Neuronal stem cell (in vitro differentiated cells): ENCODE measurements at regions not wholly inside any gene's neighbourhood (a gene's known extent, or its start where the extent isn't known, plus 50 kb on each side); places are given as distances from the start of the nearest gene placed in this dataset.
"Not testable (repeated sequence)": the region's sequence is repeated elsewhere in the genome, so short reads cannot be mapped to it uniquely, and the experiment has no call there.

ENCODE experiments used
- DNase-seq: peaks from one replicate; pipeline ENCODE4 v3.0.0-alpha.2; 2013; ENCODE audit warnings: low spot score
- H2AFZ ChIP-seq: one replicate; pipeline ENCODE4 v1.6.1; 2013; ENCODE audit warnings: mild to moderate bottlenecking, low read length, inconsistent platforms
- H2AK5ac ChIP-seq: 2 replicates; pipeline ENCODE4 v1.6.1; 2013; ENCODE audit warnings: low read depth, mild to moderate bottlenecking, inconsistent platforms, low read length, moderate library complexity, mixed read lengths
- H2BK120ac ChIP-seq: 2 replicates; pipeline ENCODE4 v1.6.1; 2013; ENCODE audit warnings: low read depth, mild to moderate bottlenecking, inconsistent platforms, low read length, moderate library complexity, mixed read lengths
- H2BK12ac ChIP-seq: one replicate; pipeline ENCODE4 v1.6.1; 2013; ENCODE audit warnings: low read length, inconsistent platforms
- H2BK15ac ChIP-seq: 2 replicates; pipeline ENCODE4 v1.6.1; 2013; ENCODE audit warnings: mild to moderate bottlenecking, low read length, inconsistent platforms, mixed read lengths
- H2BK5ac ChIP-seq: one replicate; pipeline ENCODE4 v1.6.1; 2013; ENCODE audit warnings: inconsistent platforms, mild to moderate bottlenecking, low read length, moderate library complexity
- H3K14ac ChIP-seq: one replicate; pipeline ENCODE4 v1.6.1; 2013; ENCODE audit warnings: low read length, inconsistent platforms
- H3K18ac ChIP-seq: 2 replicates; pipeline ENCODE4 v1.6.1; 2013; ENCODE audit warnings: low read length, inconsistent platforms
- H3K23ac ChIP-seq: 2 replicates; pipeline ENCODE4 v1.6.1; 2013; ENCODE audit warnings: low read depth, mild to moderate bottlenecking, mixed read lengths, low read length, inconsistent platforms; ENCODE audit not compliant: poor library complexity
- H3K27ac ChIP-seq: replicated peaks from 3 replicates; pipeline ENCODE4 v1.5.1; 2013; ENCODE audit warnings: low read length, inconsistent platforms
- H3K27me3 ChIP-seq, 3 experiments: 2 replicates each; pipeline ENCODE4 v1.6.1; 2013; ENCODE audit warnings: low read length in 3 of 3, mild to moderate bottlenecking in 2 of 3, inconsistent platforms in 1 of 3, low read depth in 1 of 3, mixed read lengths in 1 of 3, moderate library complexity in 1 of 3; ENCODE audit not compliant: control insufficient read depth in 3 of 3, insufficient read depth in 3 of 3
- H3K36me3 ChIP-seq, 2 donors: replicated peaks in 1 of 2; 2 replicates each; pipeline ENCODE4 v1.6.1; 2013; ENCODE audit warnings: low read length in 2 of 2; ENCODE audit not compliant: control insufficient read depth in 2 of 2, insufficient read depth in 2 of 2
- H3K4ac ChIP-seq: 2 replicates; pipeline ENCODE4 v1.6.1; 2013; ENCODE audit warnings: inconsistent platforms, mild to moderate bottlenecking, low read length, moderate library complexity
- H3K4me1 ChIP-seq, 2 donors: 1 replicate in 1 of 2; 2 replicates in 1 of 2; pipeline ENCODE4 v1.6.1; 2013; ENCODE audit warnings: low read length in 2 of 2, low read depth in 1 of 2; ENCODE audit not compliant: control insufficient read depth in 2 of 2, insufficient read depth in 1 of 2
- H3K4me2 ChIP-seq: one replicate; pipeline ENCODE4 v1.6.1; 2013; ENCODE audit warnings: mild to moderate bottlenecking, low read length, inconsistent platforms; ENCODE audit not compliant: insufficient read depth, poor library complexity, severe bottlenecking
- H3K4me3 ChIP-seq, 2 donors: 2 replicates each; pipeline ENCODE4 v1.5.1; 2013; ENCODE audit warnings: low read length in 2 of 2, mild to moderate bottlenecking in 2 of 2, inconsistent platforms in 1 of 2, moderate library complexity in 1 of 2
- H3K79me1 ChIP-seq: one replicate; pipeline ENCODE4 v1.6.1; 2013; ENCODE audit warnings: low read depth, mild to moderate bottlenecking, inconsistent platforms, low read length, moderate library complexity
- H3K9ac ChIP-seq: one replicate; pipeline ENCODE4 v1.6.1; 2013; ENCODE audit warnings: mild to moderate bottlenecking, low read depth, low read length, inconsistent platforms; ENCODE audit not compliant: poor library complexity
- H3K9me3 ChIP-seq, 2 donors: replicated peaks in 1 of 2; 2 replicates each; pipeline versions ENCODE3 to v1.6.1; 2013; ENCODE audit warnings: low read length in 2 of 2, mild to moderate bottlenecking in 2 of 2, inconsistent platforms in 1 of 2, low read depth in 1 of 2, mixed read lengths in 1 of 2, moderate library complexity in 1 of 2; ENCODE audit not compliant: control insufficient read depth in 2 of 2, insufficient read depth in 1 of 2
- H4K8ac ChIP-seq: one replicate; pipeline ENCODE4 v1.6.1; 2013; ENCODE audit warnings: low read depth, mild to moderate bottlenecking, inconsistent platforms, low read length, moderate library complexity
- H4K91ac ChIP-seq: one replicate; pipeline ENCODE4 v1.6.1; 2013; ENCODE audit warnings: low read length, low read depth, mild to moderate bottlenecking, inconsistent platforms; ENCODE audit not compliant: poor library complexity
- WGBS, 2 donors: extraction: QIAGEN DNeasy Blood & Tissue Kit; methylation state at CpG; one replicate each; pipeline ENCODE4 v1.1.7; 2013; ENCODE audit warnings: missing lambda C conversion rate in 2 of 2, mixed read lengths in 1 of 2; ENCODE audit not compliant: insufficient read length in 2 of 2, insufficient replicate concordance in 1 of 2; ENCODE audit errors: extremely low coverage in 2 of 2; 5-methylcytosine and 5-hydroxymethylcytosine counted together

DNA sequence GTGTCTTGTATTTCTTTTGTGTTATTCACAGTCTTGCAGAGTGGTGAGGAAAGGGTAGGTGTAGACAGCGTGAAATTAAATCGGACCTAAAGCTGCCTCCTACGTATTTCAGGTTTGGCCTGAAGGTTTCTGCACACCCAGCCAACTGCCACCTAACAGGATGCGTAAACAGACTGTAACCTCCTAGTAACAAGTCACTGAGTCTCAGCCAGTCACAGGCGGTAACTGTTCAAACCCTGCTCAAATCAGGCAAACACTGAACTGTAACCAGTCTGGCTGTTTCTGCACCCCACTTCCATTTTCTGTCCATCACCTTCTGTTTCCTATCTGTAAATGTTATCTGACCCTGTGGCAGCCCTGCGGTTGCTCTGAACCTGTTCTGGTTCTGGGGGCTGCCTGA, 87.1 kb downstream of the ADAMTS15 start:
- no peak overlapping the region for H2BK5ac ChIP-seq
- H2AFZ ChIP-seq, result no peak overlapping the region
- no peak overlapping the region for H2AK5ac ChIP-seq
- H3K4me1 ChIP-seq, result peaks cover 6 to 21% of the 10 kb centered on the region in 2 donors
- no peak overlapping the region for H2BK15ac ChIP-seq
- no peaks in the 10 kb centered on the region for H3K36me3 ChIP-seq
- H3K4me2 ChIP-seq, result no peak overlapping the region
- H3K9ac ChIP-seq, result no peak overlapping the region
- no peak overlapping the region for H3K18ac ChIP-seq
- no peaks in the 10 kb centered on the region for H3K27me3 ChIP-seq
- H3K14ac ChIP-seq, result no peak overlapping the region
- no peak overlapping the region for H3K4ac ChIP-seq
- H2BK12ac ChIP-seq, result no peak overlapping the region
- no peak overlapping the region for H3K23ac ChIP-seq
- no peaks in the 10 kb centered on the region for H3K79me1 ChIP-seq
- no peak overlapping the region for H3K4me3 ChIP-seq
- WGBS, 2 donors, result no CpG with 5 or more reads among the region's 6 CpGs
- H2BK120ac ChIP-seq, result no peak overlapping the region
- peaks cover 0 to 3% of the 10 kb centered on the region in 2 donors for H3K9me3 ChIP-seq
- no peak overlapping the region for H4K8ac ChIP-seq
- no peak overlapping the region for H3K27ac ChIP-seq
- H4K91ac ChIP-seq, result no peak overlapping the region
- DNase-seq, result no peak

DNA sequence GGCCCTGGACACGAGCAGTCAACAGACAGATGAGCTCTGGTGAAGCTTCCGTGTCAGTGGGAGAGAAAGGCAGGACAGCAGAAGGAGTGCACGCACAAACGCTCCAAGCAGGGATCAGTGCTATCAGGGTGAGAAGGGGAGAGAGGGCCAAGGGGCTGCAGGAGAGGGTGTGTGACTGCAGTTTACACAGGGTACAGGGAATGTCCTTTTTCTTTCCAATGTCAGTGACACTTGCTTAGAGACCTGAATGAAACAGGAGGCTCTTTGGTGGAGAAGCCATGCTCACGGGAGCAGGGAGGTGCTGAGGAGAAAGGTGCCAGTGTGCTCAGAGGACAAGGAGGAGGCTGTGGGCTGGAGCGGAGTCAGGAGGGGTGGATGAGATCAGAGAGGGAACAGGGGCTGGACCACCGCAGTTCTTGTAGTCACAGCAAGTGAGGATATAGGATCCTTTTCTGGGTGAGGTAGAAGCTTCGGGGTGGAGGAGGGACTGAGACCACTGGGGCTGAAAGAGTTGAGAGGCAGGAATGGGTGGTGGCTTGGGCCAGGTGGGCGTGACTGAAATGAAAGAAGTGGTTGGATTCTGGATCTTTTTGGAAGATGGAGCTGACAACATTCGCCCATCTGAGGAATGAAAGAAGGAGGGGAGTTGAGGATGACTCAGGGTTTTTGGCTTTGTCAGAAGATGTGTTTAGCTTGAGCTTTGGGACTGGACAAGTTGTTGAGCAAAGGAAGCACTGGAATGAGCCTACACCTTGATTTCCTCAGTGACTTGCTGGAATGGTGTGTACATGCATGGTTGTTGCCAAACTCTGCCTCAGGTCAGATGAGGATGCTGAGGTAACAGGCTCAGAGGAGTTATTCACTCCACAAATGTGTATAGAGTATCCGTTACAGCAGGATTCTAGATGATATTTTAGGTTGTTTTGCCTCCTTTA, 87.9 kb downstream of the ADAMTS15 start:
- Histone ChIP-seq H3K23ac (no peak overlapping the region), H2BK15ac (no peak overlapping the region), H3K9ac (no peak overlapping the region), H3K18ac (peak overlapping the region; percentile 82), H2BK120ac (no peak overlapping the region), H3K4me2 (no peak overlapping the region), H2AFZ (no peak overlapping the region), H3K4ac (peak overlapping the region; percentile 40), H3K36me3 (no peaks in the 10 kb centered on the region), H3K27ac (no peak overlapping the region), H3K9me3 (peaks cover 0 to 3% of the 10 kb centered on the region in 2 donors), H4K91ac (peak overlapping the region; percentile 27), H2BK12ac (peak overlapping the region; percentile 73), H2BK5ac (no peak overlapping the region), H3K4me3 (no peak overlapping the region), H3K4me1 (peaks cover 0 to 19% of the 10 kb centered on the region in 2 donors), H3K14ac (peak overlapping the region; percentile 49), H4K8ac (peak overlapping the region; percentile 45), H3K27me3 (no peaks in the 10 kb centered on the region), H2AK5ac (no peak overlapping the region), H3K79me1 (no peaks in the 10 kb centered on the region)
- no CpG with 5 or more reads among the region's 11 CpGs for WGBS, 2 donors
- no peak for DNase-seq

GRCh38 chr11:130539680-130540079, 91.2 kb downstream of the ADAMTS15 start:
- H2AFZ ChIP-seq, H2BK15ac ChIP-seq, H3K36me3 ChIP-seq, H4K91ac ChIP-seq, H2BK5ac ChIP-seq, H3K9ac ChIP-seq, H3K9me3 ChIP-seq, H2AK5ac ChIP-seq, H3K18ac ChIP-seq, H3K27me3 ChIP-seq, H2BK12ac ChIP-seq, H3K4me2 ChIP-seq, H3K4ac ChIP-seq, DNase-seq, H3K23ac ChIP-seq, H3K4me3 ChIP-seq, H3K14ac ChIP-seq, H2BK120ac ChIP-seq, H3K27ac ChIP-seq, H3K79me1 ChIP-seq, H4K8ac ChIP-seq: not testable (repeated sequence)
- WGBS, 2 donors, result no CpG with 5 or more reads among the region's 1 CpG
- H3K4me1 ChIP-seq, result peaks cover 0 to 12% of the 10 kb centered on the region in 2 donors

DNA sequence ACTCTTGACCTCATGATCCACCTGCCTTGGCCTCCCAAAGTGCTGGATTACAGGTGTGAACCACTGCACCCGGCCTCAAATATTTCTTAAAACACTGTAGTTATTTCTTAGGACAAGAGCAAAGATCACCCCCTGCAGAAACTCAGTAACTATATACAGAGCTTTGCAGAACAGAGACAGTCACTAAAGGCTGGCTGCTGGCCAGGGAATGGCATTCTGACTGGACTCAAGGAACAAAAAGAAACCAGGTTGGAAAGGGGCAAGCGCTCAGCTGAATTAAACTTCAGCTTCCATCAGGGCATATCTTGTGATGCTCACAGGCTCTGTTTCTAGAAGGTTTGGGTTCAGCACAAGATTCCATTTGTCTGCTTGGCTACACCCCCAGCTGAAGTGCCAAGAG, 95.8 kb downstream of the ADAMTS15 start:
- H2BK120ac ChIP-seq, result no peak overlapping the region
- no peak overlapping the region for H3K18ac ChIP-seq
- no peak overlapping the region for H3K4me3 ChIP-seq
- peaks cover 0 to 3% (median 0%) of the 10 kb centered on the region in 3 experiments for H3K27me3 ChIP-seq
- no peak overlapping the region for H3K14ac ChIP-seq
- no peak overlapping the region for H2BK12ac ChIP-seq
- no peaks in the 10 kb centered on the region for H3K79me1 ChIP-seq
- no peak overlapping the region for H2BK5ac ChIP-seq
- H2AFZ ChIP-seq, result no peak overlapping the region
- no peak overlapping the region for H3K4ac ChIP-seq
- no peaks in the 10 kb centered on the region for H3K4me1 ChIP-seq
- H2AK5ac ChIP-seq, result no peak overlapping the region
- DNase-seq, result no peak
- peaks cover 0 to 1% of the 10 kb centered on the region in 2 donors for H3K9me3 ChIP-seq
- no peak overlapping the region for H3K23ac ChIP-seq
- no CpG with 5 or more reads among the region's 2 CpGs for WGBS, 2 donors
- no peak overlapping the region for H3K4me2 ChIP-seq
- no peak overlapping the region for H3K27ac ChIP-seq
- no peak overlapping the region for H2BK15ac ChIP-seq
- H3K36me3 ChIP-seq, result no peaks in the 10 kb centered on the region
- H3K9ac ChIP-seq, result no peak overlapping the region
- no peak overlapping the region for H4K8ac ChIP-seq
- no peak overlapping the region for H4K91ac ChIP-seq
